ENCODE measurements at regions not wholly inside any gene's neighbourhood (a gene's known extent, or its start where the extent isn't known, plus 50 kb on each side); places are given as distances from the start of the nearest gene placed in this dataset.

DNA sequence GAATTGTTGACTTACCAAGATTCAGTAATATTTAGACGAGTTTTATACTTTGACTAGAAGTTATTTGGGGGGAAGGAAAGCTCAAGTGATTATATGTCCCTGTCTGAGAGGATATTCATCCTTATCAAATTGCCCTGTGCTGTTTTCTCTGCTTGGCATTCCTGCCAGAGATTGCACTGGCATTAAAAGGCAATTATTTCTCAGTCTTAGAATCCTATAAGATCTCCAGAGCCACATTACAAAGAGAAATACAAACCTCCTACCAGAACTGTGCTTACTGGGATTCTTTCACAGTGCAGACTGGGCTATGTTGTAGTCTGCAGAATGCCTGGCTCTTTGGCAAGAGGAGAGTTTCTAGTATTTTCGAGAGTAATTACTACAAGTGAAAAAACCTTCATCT lies 342.4 kb downstream of the HGF start:
- ATAC-seq: no peak
- DNase-seq: no peak
- H3K4me1 Mint-ChIP-seq: peaks cover 0 to 2% (median 0%) of the 10 kb centered on the region in 4 donors
- POLR2A ChIA-PET: no interaction called here
- no peak overlapping the region for H3K27ac Mint-ChIP-seq
- no peaks in the 10 kb centered on the region for H3K36me3 Mint-ChIP-seq
- no peak overlapping the region for H3K4me3 Mint-ChIP-seq
- H3K27me3 Mint-ChIP-seq: peaks cover 0 to 17% (median 0%) of the 10 kb centered on the region in 5 donors
- peaks cover 0 to 6% (median 0%) of the 10 kb centered on the region in 9 donors for H3K9me3 Mint-ChIP-seq

DNA sequence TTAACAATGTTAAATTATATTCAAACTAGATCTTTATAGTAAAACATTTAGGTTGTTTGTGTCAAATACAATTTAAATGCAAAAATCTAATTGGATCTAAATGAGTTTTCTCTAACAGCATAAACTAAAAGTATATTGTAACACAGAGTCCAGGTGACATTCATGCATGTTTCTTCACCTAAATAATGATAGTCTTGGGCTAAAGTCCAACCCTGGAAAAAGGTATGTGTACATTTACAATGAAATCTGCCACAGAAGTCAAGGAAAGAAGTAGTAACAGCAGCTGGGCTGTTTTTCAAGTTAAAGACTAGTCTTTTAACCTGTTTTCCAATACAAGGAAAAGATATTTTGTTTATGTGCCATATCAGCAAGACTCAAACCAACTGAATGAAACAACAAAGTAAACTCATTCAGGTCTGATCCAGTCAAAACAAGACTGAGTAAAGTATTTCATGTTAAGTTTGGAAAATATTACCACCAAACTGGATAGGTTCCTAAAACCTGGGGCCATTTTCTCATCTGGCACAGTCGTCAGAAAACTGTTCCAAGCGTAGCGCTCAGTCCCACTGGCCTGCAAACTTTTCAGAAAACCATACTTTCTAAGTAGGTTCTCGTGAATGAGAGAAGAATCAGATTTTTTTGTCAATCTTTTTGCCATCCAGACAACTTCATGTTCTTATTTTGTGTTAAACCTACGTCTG lies 349.2 kb downstream of the HGF start:
- H3K9me3 Mint-ChIP-seq: peaks cover 0 to 10% (median 2%) of the 10 kb centered on the region in 9 donors
- POLR2A ChIA-PET: no interaction called here
- no peak overlapping the region for H3K4me3 Mint-ChIP-seq

DNA sequence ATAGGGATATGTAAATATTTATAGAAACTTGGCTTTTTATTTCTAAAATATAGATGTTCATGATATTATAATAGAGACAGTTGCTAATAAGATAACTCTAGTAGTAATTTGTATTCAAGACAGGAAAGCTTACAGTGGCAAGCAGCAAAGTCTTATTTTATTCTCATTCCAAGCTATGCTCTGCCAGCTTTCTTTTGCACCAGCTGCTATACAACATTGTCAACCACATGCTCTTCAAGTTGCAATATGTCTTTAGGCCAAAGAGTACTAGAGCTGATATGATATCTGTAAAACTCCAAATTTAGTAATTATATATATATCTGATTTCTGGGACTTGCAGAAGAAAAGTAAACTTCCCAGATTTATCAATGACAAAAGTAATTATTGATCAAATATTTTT lies 350.1 kb downstream of the HGF start:
- no peak for ATAC-seq
- DNase-seq: no peak
- POLR2A ChIA-PET: no interaction called here
- Mint-ChIP-seq H3K36me3 (no peaks in the 10 kb centered on the region), H3K27ac (no peak overlapping the region), H3K4me3 (no peak overlapping the region), H3K27me3 (peaks cover 0 to 3% (median 0%) of the 10 kb centered on the region in 5 donors), H3K9me3 (peaks cover 0 to 10% (median 2%) of the 10 kb centered on the region in 9 donors), H3K4me1 (no peaks in the 10 kb centered on the region)

More for the DNA sequence above, 349.2 kb downstream of the HGF start:
- ATAC-seq (no peak), DNase-seq (no peak)
- Mint-ChIP-seq H3K36me3 (no peaks in the 10 kb centered on the region), H3K4me1 (peaks cover 0 to 2% (median 0%) of the 10 kb centered on the region in 4 donors), H3K27ac (no peak overlapping the region), H3K27me3 (peaks cover 0 to 5% (median 0%) of the 10 kb centered on the region in 5 donors)

DNA sequence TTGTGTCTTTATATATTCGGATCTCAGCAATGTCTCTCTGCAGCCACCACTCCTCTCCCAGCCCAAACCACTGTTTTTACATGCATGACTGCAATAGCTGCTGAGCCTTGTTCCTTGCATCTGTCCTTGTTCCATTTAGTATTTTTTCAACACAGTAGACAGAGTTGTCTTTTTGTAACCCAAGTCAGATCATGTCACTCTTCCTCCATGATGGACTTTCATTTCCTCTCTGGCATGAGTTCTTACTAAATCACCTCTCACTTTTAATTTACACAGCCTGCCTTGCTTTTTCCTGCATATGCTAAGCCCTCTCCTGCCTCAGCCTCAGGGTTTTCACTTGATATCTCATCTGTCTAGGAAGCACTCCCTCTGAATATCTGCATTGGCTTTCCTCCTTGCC lies 353.2 kb downstream of the HGF start:
- Mint-ChIP-seq H3K27ac (no peak overlapping the region), H3K9me3 (peaks cover 0 to 13% (median 2%) of the 10 kb centered on the region in 9 donors), H3K4me1 (no peaks in the 10 kb centered on the region), H3K36me3 (no peaks in the 10 kb centered on the region), H3K27me3 (peaks cover 0 to 3% (median 0%) of the 10 kb centered on the region in 5 donors), H3K4me3 (no peak overlapping the region)
- no peak for DNase-seq
- POLR2A ChIA-PET: no interaction called here
- ATAC-seq: no peak

DNA sequence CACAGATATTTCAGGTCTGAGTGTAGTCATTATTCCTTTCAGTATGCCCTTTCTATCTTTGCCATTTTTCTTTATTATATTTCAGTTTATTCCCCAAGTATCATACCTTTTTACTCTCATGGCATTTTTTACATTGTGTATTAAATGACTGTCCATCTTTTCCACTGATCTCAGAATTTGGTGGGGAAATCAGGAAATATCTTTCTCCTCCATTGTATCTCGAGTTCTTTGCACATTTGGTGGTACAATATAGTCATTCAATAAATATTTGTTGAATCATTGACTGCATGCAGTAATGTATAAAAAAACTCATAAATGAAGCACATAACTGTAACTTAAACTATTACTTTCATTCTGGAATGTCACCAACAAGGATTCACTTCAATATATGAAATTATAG lies 354.7 kb downstream of the HGF start:
- POLR2A ChIA-PET: no interaction called here

DNA sequence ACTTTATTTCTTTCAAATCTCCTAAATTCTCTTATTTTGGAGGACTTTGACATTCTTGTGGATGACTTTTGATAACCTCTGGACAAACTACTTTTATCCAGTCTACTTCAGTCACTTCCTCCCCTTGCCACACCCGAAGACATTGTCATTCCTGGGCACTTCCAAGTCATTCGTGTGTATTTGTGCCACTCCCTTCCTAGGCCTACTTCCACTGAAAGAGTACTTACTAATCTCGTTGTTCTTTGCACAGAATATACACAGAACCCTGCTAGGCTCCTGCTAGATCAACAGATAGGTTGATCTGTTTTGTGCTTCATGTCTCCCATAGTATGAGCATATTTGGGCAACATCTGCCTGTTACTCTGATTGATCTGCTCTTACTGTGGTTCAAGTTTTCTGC lies 355.4 kb downstream of the HGF start:
- H3K27ac Mint-ChIP-seq: no peak overlapping the region
- H3K36me3 Mint-ChIP-seq: no peaks in the 10 kb centered on the region
- no peaks in the 10 kb centered on the region for H3K4me1 Mint-ChIP-seq
- DNase-seq (no peak), ATAC-seq (no peak)
- peaks cover 0 to 3% (median 0%) of the 10 kb centered on the region in 5 donors for H3K27me3 Mint-ChIP-seq
- H3K9me3 Mint-ChIP-seq: peaks cover 0 to 18% (median 2%) of the 10 kb centered on the region in 9 donors
- no peak overlapping the region for H3K4me3 Mint-ChIP-seq
- POLR2A ChIA-PET: no interaction called here

More for the DNA sequence above, 354.7 kb downstream of the HGF start:
- no peaks in the 10 kb centered on the region for H3K36me3 Mint-ChIP-seq
- no peak for DNase-seq
- H3K4me1 Mint-ChIP-seq: no peaks in the 10 kb centered on the region
- H3K27ac Mint-ChIP-seq: no peak overlapping the region
- H3K4me3 Mint-ChIP-seq: no peak overlapping the region
- peaks cover 0 to 18% (median 2%) of the 10 kb centered on the region in 9 donors for H3K9me3 Mint-ChIP-seq
- H3K27me3 Mint-ChIP-seq: peaks cover 0 to 3% (median 0%) of the 10 kb centered on the region in 5 donors
- no peak for ATAC-seq

DNA sequence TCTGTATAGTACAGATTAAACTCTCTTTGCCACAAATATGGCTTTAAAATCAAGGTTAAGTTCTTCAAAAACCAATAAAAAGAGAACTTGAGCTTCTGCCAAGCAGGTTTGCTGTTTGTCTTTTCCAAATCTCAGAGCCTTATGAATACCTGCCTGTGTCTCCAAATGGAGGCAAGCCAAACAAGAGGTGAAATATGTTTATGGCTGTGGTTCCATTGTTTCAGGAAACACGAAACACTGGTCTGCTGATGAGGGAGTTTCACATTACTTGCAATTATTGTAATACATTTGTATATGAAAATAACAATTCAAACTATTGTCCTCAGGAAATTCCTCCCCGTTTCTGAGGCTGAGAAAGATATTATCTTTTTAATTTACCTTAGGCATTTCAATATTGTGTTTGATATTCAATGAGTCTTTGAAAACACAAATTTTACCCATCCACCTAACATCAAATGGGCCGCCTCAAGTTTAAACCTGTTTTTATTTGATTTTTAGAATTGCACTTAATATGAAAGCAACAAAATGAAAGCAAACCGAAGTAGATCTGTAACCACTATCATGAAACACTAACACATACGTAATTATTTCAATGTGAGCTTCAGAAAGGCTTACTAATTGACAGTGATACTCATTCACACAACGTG lies 359.3 kb downstream of the HGF start:
- ATAC-seq (no peak), DNase-seq (no peak)
- H3K36me3 Mint-ChIP-seq: no peaks in the 10 kb centered on the region
- H3K27me3 Mint-ChIP-seq: no peaks in the 10 kb centered on the region
- no peaks in the 10 kb centered on the region for H3K4me1 Mint-ChIP-seq
- H3K27ac Mint-ChIP-seq: no peak overlapping the region
- H3K4me3 Mint-ChIP-seq: no peak overlapping the region
- H3K9me3 Mint-ChIP-seq: peaks cover 0 to 17% (median 0%) of the 10 kb centered on the region in 9 donors
- POLR2A ChIA-PET: no interaction called here

DNA sequence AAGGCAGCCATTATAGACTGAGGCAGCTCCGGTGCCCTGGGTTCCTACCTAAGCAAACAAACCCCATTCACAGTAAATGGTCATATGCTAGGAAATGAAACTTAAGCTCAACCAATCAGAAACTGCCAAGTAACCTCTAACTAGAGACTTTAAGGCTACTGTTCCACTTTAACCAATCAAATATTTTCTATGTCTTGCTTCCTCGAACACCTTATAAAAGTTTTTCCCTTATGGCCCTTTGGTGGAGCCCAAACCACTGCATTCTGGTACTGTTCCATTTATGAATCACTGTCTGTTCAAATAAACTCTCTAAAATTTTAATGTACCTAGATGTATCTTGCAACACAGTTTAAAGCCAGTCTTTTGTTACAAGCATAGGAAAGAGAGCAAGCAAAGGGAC lies 361.1 kb downstream of the HGF start:
- DNase-seq (no peak), ATAC-seq (no peak)
- H3K27me3 Mint-ChIP-seq: no peaks in the 10 kb centered on the region
- no peak overlapping the region for H3K27ac Mint-ChIP-seq
- POLR2A ChIA-PET: no interaction called here
- H3K4me1 Mint-ChIP-seq: no peaks in the 10 kb centered on the region
- peaks cover 0 to 20% (median 1%) of the 10 kb centered on the region in 9 donors for H3K9me3 Mint-ChIP-seq
- H3K4me3 Mint-ChIP-seq: no peak overlapping the region
- no peaks in the 10 kb centered on the region for H3K36me3 Mint-ChIP-seq

DNA sequence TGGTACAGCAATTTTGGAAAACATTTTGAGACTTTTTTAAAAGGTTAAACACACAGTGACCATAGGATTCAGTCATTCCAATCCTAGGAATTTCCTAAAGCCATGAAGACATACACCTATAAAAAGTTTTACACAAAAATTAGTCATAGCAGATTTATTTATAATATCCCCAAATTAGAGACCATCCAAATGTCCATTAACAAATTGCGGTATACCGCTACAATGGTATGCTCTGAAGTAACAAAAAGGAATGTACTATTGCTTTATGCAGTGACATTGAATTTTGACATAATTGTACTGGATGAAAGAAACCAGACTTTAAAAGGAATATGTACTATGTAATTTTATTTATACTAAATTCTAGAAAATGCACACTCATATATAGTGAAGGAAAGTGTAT lies 362.8 kb downstream of the HGF start:
- no peaks in the 10 kb centered on the region for H3K27me3 Mint-ChIP-seq
- H3K9me3 Mint-ChIP-seq: peaks cover 0 to 17% (median 1%) of the 10 kb centered on the region in 9 donors
- POLR2A ChIA-PET: no interaction called here
- no peak overlapping the region for H3K4me3 Mint-ChIP-seq
- no peaks in the 10 kb centered on the region for H3K4me1 Mint-ChIP-seq
- H3K36me3 Mint-ChIP-seq: no peaks in the 10 kb centered on the region
- DNase-seq: no peak
- no peak overlapping the region for H3K27ac Mint-ChIP-seq
- no peak for ATAC-seq

DNA sequence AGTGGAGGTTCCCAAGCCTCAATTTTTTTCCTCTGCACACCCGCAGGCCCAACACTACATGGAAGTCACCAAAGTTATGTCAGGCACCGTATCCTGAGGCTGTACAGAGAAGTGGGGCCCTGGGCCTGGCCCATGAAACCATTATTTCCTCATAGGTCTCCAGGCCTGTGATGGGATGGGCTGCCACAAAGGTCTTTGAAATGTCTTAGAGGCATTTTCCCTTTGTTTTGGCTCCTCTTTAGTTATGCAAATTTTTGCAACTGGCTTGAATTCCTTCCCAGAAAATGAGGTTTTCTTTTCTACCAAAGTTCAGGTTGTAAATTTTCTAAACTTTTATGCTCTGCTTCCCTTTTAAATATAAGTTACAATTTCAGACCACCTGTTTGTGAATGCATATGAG lies 365.2 kb downstream of the HGF start:
- POLR2A ChIA-PET: no interaction called here
- Mint-ChIP-seq H3K9me3 (peaks cover 0 to 11% (median 1%) of the 10 kb centered on the region in 9 donors), H3K36me3 (no peaks in the 10 kb centered on the region), H3K27ac (no peak overlapping the region), H3K4me1 (no peaks in the 10 kb centered on the region), H3K27me3 (no peaks in the 10 kb centered on the region), H3K4me3 (no peak overlapping the region)
- DNase-seq: no peak
- no peak for ATAC-seq

DNA sequence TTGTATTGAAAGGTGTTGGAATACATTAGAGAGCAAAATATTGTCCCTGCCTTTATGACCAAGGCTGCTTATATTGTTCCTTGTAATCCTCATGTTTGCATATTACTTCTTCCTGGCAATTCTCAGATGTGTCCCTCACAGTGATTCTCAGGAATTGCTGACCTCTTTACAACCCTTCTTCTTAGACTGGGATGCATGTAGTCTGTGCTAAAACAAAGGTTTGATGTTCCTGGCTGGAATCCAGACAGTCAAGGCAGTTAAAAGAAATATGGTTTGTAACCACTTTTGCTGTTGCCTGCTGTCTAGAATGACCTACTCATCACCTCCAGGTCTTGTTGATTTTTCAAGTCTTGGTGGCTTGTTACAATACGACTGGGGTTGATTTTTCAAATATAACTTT lies 367.6 kb downstream of the HGF start:
- Mint-ChIP-seq H3K36me3 (no peaks in the 10 kb centered on the region), H3K4me3 (no peak overlapping the region), H3K4me1 (no peaks in the 10 kb centered on the region), H3K27me3 (no peaks in the 10 kb centered on the region), H3K9me3 (peaks cover 0 to 7% (median 0%) of the 10 kb centered on the region in 9 donors), H3K27ac (no peak overlapping the region)
- no peak for DNase-seq
- no peak for ATAC-seq
- POLR2A ChIA-PET: no interaction called here

DNA sequence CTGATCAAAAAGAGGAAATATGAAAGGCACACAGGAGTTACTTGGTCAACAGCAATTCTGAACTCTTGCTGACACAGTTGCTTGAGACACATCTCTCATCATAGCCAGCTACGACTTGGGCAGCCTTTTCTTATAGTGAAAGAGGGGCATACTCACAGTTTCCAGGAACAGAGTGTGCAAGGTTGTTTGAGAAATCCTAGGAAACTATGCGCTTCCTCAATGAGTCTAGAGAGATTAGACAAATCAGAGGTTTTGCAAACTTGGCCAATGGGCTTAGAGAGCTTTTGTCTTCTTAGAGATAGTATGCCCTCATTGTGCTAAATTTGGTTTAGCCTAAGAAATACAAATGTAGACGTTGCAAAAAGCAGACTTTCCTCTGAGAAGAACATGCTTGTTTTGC lies 370.4 kb downstream of the HGF start:
- DNase-seq (no peak), ATAC-seq (no peak)
- POLR2A ChIA-PET: no interaction called here
- no peak overlapping the region for H3K4me3 Mint-ChIP-seq
- H3K27ac Mint-ChIP-seq: no peak overlapping the region
- H3K4me1 Mint-ChIP-seq: no peaks in the 10 kb centered on the region
- peaks cover 0 to 3% (median 0%) of the 10 kb centered on the region in 9 donors for H3K9me3 Mint-ChIP-seq
- H3K36me3 Mint-ChIP-seq: no peaks in the 10 kb centered on the region
- H3K27me3 Mint-ChIP-seq: no peaks in the 10 kb centered on the region

DNA sequence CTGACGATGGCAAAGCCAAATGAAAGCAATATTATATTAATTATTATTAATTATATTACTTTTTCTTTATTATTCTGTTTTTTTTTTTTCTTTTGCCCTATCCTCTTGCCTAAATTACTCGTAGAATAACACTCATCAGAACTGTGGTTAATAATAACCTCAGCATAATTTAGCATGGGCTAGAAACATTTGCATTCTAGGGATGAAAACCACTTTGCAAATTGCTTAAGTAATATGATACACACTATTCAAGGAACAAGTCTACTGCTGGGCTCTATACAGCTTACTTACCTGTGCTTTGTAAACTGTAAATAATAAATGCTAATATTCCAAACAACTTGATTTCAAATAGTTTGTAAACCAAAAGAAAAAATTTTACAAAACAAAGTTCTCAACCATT lies 375.8 kb downstream of the HGF start:
- ATAC-seq (no peak), DNase-seq (no peak)
- Mint-ChIP-seq H3K27me3 (no peaks in the 10 kb centered on the region), H3K9me3 (peaks cover 0 to 4% (median 0%) of the 10 kb centered on the region in 9 donors), H3K36me3 (no peaks in the 10 kb centered on the region), H3K4me1 (no peaks in the 10 kb centered on the region), H3K4me3 (no peak overlapping the region), H3K27ac (no peak overlapping the region)
- POLR2A ChIA-PET: no interaction called here

DNA sequence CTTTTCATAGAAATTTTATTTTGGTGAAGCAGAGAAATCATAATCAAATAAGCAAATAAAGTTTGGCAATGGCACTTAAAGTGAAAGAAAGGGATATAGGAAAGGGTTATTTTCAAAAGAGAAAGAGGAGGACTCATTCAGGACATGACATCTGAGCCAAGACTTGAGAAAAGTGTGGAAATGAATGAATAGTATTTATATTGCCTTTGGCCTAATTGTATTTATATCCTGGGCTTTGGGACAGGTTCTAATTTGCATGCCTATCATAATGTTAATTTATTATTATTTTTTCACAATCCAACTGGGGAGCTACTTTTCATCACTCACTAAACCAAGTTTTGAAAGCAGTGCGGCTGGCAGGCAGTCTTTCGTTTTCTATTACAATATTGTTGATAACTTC lies 376.8 kb downstream of the HGF start:
- Mint-ChIP-seq H3K36me3 (no peaks in the 10 kb centered on the region), H3K27me3 (no peaks in the 10 kb centered on the region), H3K27ac (no peak overlapping the region), H3K4me3 (no peak overlapping the region), H3K4me1 (no peaks in the 10 kb centered on the region), H3K9me3 (peaks cover 0 to 4% (median 0%) of the 10 kb centered on the region in 9 donors)
- ATAC-seq (no peak), DNase-seq (no peak)
- POLR2A ChIA-PET: no interaction called here
